ENCODE measurements at regions not wholly inside any gene's neighbourhood (a gene's known extent, or its start where the extent isn't known, plus 50 kb on each side); places are given as distances from the start of the nearest gene placed in this dataset.
A peak's percentile ranks its signal among the peaks of the same experiment; 100 is the strongest.

GRCh38 chr4:41362621-41363383, 106.1 kb downstream of the UCHL1 start:
- TF ChIP-seq YY1 (IDR thresholded peaks at IDR 0.05; ENCODE audit: low read depth) (no peak), MAX (IDR thresholded peaks at IDR 0.05) (no peak)

- TF ChIP-seq FOXM1 (IDR thresholded peaks at IDR 0.05; ENCODE audit: borderline replicate concordance, low read depth) (no peak), NFIC (IDR thresholded peaks at IDR 0.05) (no peak), TEAD4 (IDR thresholded peaks at IDR 0.05) (no peak), YY1 (IDR thresholded peaks at IDR 0.05; ENCODE audit: low read depth) (no peak), TCF12 (IDR thresholded peaks at IDR 0.05; ENCODE audit: low read depth) (no peak), EP300 (IDR thresholded peaks at IDR 0.05; ENCODE audit: borderline replicate concordance) (no peak), RAD21 (IDR thresholded peaks at IDR 0.05; ENCODE audit: low read depth) (no peak), EGR1 (IDR thresholded peaks at IDR 0.05) (no peak)
Measured at GRCh38 chr4:41363384-41363981, 106.8 kb downstream of the UCHL1 start.

GRCh38 chr4:41364876-41365275, 108.1 kb downstream of the UCHL1 start:
- no peak for TF ChIP-seq CEBPB (IDR thresholded peaks at IDR 0.05)
- TF ChIP-seq CREB1 (IDR thresholded peaks at IDR 0.05; ENCODE audit: low read depth) = no peak
- TF ChIP-seq TAF1 (IDR thresholded peaks at IDR 0.05; ENCODE audit: low read depth) = no peak
- no peak for TF ChIP-seq REST (IDR thresholded peaks at IDR 0.05; ENCODE audit: low read depth)
- no peak for TF ChIP-seq YY1 (IDR thresholded peaks at IDR 0.05; ENCODE audit: low read depth)

- TF ChIP-seq EP300 (IDR thresholded peaks at IDR 0.05; ENCODE audit: borderline replicate concordance) = no peak
- no peak for TF ChIP-seq EGR1 (IDR thresholded peaks at IDR 0.05)
- TF ChIP-seq YY1 (IDR thresholded peaks at IDR 0.05; ENCODE audit: low read depth) = no peak
- TF ChIP-seq REST (IDR thresholded peaks at IDR 0.05; ENCODE audit: low read depth) = no peak
- TF ChIP-seq MAX (IDR thresholded peaks at IDR 0.05) = no peak
- no peak for TF ChIP-seq USF1 (IDR thresholded peaks at IDR 0.05)
- TF ChIP-seq ZBTB7A (IDR thresholded peaks at IDR 0.05; ENCODE audit: low read depth) = no peak
- no peak for TF ChIP-seq FOXM1 (IDR thresholded peaks at IDR 0.05; ENCODE audit: borderline replicate concordance, low read depth)
- TF ChIP-seq TAF1 (IDR thresholded peaks at IDR 0.05; ENCODE audit: low read depth) = no peak
- no peak for TF ChIP-seq TCF12 (IDR thresholded peaks at IDR 0.05; ENCODE audit: low read depth)
- no peak for TF ChIP-seq NFIC (IDR thresholded peaks at IDR 0.05)
- no peak for TF ChIP-seq TEAD4 (IDR thresholded peaks at IDR 0.05)
- TF ChIP-seq CEBPB (IDR thresholded peaks at IDR 0.05) = no peak
- TF ChIP-seq RAD21 (IDR thresholded peaks at IDR 0.05; ENCODE audit: low read depth) = no peak
Measured at GRCh38 chr4:41365681-41366080, 109.0 kb downstream of the UCHL1 start.

- TF ChIP-seq MAX (IDR thresholded peaks at IDR 0.05) = 0 out of 2 replicates have a peak, but pooled peaks have one; percentile 11
- TF ChIP-seq REST (IDR thresholded peaks at IDR 0.05; ENCODE audit: low read depth) = no peak
- TF ChIP-seq EGR1 (IDR thresholded peaks at IDR 0.05) = 0 out of 2 replicates have a peak, but pooled peaks have one; percentile 65
Measured at GRCh38 chr4:41366911-41367517, 110.3 kb downstream of the UCHL1 start.
